ENCODE measurements at regions not wholly inside any gene's neighbourhood (a gene's known extent, or its start where the extent isn't known, plus 50 kb on each side); places are given as distances from the start of the nearest gene placed in this dataset.

GRCh38 chr7:17085186-17085585 lies 203.4 kb upstream of the AGR3 start:
- no peak for TF ChIP-seq CTCF (IDR thresholded peaks at IDR 0.05; ENCODE audit: low read depth, low read length)
- DNase-seq (ENCODE audit: low read depth in 2 of 2), result no peak
- no peak overlapping the region for H3K4me3 ChIP-seq (replicated peaks in 1 of 2; ENCODE audit: low read depth in 2 of 2, low read length in 2 of 2)

- H3K4me3 ChIP-seq (replicated peaks in 1 of 2; ENCODE audit: low read depth in 2 of 2, low read length in 2 of 2), result no peak overlapping the region
- DNase-seq (ENCODE audit: low read depth in 2 of 2), result no peak
- TF ChIP-seq CTCF (IDR thresholded peaks at IDR 0.05; ENCODE audit: low read depth, low read length), result no peak
Observed at GRCh38 chr7:17086403-17086802, 204.6 kb upstream of the AGR3 start.

- no peak for TF ChIP-seq CTCF (IDR thresholded peaks at IDR 0.05; ENCODE audit: low read depth, low read length)
- no peak overlapping the region for H3K4me3 ChIP-seq (replicated peaks in 1 of 2; ENCODE audit: low read depth in 2 of 2, low read length in 2 of 2)
- DNase-seq (ENCODE audit: low read depth in 2 of 2), result peak; percentile 63 to 75
Observed at GRCh38 chr7:17090751-17091150, 207.7 kb upstream of the AHR start.

GRCh38 chr7:17093461-17093860 lies 205.0 kb upstream of the AHR start:
- no peak for DNase-seq (ENCODE audit: low read depth in 2 of 2)
- TF ChIP-seq CTCF (IDR thresholded peaks at IDR 0.05; ENCODE audit: low read depth, low read length), result no peak
- no peak overlapping the region for H3K4me3 ChIP-seq (replicated peaks in 1 of 2; ENCODE audit: low read depth in 2 of 2, low read length in 2 of 2)

- H3K4me3 ChIP-seq (replicated peaks in 1 of 2; ENCODE audit: low read depth in 2 of 2, low read length in 2 of 2), result no peak overlapping the region
- TF ChIP-seq CTCF (IDR thresholded peaks at IDR 0.05; ENCODE audit: low read depth, low read length), result no peak
- peak in 1 of 2 donors; percentile 64 for DNase-seq (ENCODE audit: low read depth in 2 of 2)
Observed at GRCh38 chr7:17094963-17095574, 203.4 kb upstream of the AHR start.

GRCh38 chr7:17095931-17096330 lies 202.5 kb upstream of the AHR start:
- no peak for TF ChIP-seq CTCF (IDR thresholded peaks at IDR 0.05; ENCODE audit: low read depth, low read length)
- no peak for DNase-seq (ENCODE audit: low read depth in 2 of 2)
- no peak overlapping the region for H3K4me3 ChIP-seq (replicated peaks in 1 of 2; ENCODE audit: low read depth in 2 of 2, low read length in 2 of 2)

All from cardiac fibroblast (primary cell).